ENCODE measurements at regions not wholly inside any gene's neighbourhood (a gene's known extent, or its start where the extent isn't known, plus 50 kb on each side); places are given as distances from the start of the nearest gene placed in this dataset.

- H3K27me3 Mint-ChIP-seq (ENCODE audit: low read depth), result no peaks in the 10 kb centered on the region
- no peak overlapping the region for H3K4me3 Mint-ChIP-seq
- H3K27ac Mint-ChIP-seq, result no peak overlapping the region
- H3K9me3 Mint-ChIP-seq, result peaks cover 0 to 2% of the 10 kb centered on the region in 2 donors
- DNase-seq (no peak), ATAC-seq (replicated peaks in 1 of 2) (no peak)
- no peaks in the 10 kb centered on the region for H3K4me1 Mint-ChIP-seq (ENCODE audit: low read depth)
- no peaks in the 10 kb centered on the region for H3K36me3 Mint-ChIP-seq (ENCODE audit: insufficient read depth in 2 of 2)
These were observed 64.8 kb upstream of the SOX5 start for GRCh38 chr12:24014240-24014639.

- Mint-ChIP-seq H3K27ac (no peak overlapping the region), H3K27me3 (ENCODE audit: low read depth) (no peaks in the 10 kb centered on the region), H3K4me1 (ENCODE audit: low read depth) (no peaks in the 10 kb centered on the region), H3K4me3 (no peak overlapping the region), H3K36me3 (ENCODE audit: insufficient read depth in 2 of 2) (no peaks in the 10 kb centered on the region), H3K9me3 (peaks cover 0 to 2% of the 10 kb centered on the region in 2 donors)
- ATAC-seq (replicated peaks in 1 of 2) (no peak), DNase-seq (no peak)
These were observed 63.1 kb upstream of the SOX5 start for GRCh38 chr12:24012528-24012927.

GRCh38 chr12:24011927-24012507 is 62.5 kb upstream of the SOX5 start:
- Mint-ChIP-seq H3K4me3 (no peak overlapping the region), H3K27ac (no peak overlapping the region), H3K27me3 (ENCODE audit: low read depth) (no peaks in the 10 kb centered on the region), H3K4me1 (ENCODE audit: low read depth) (no peaks in the 10 kb centered on the region), H3K36me3 (ENCODE audit: insufficient read depth in 2 of 2) (no peaks in the 10 kb centered on the region), H3K9me3 (peaks cover 0 to 2% of the 10 kb centered on the region in 2 donors)
- no peak for DNase-seq
- no peak for ATAC-seq (replicated peaks in 1 of 2)

GRCh38 chr12:24008166-24008565 is 58.7 kb upstream of the SOX5 start:
- Mint-ChIP-seq H3K4me1 (ENCODE audit: low read depth) (no peaks in the 10 kb centered on the region), H3K9me3 (no peaks in the 10 kb centered on the region), H3K27ac (no peak overlapping the region), H3K36me3 (ENCODE audit: insufficient read depth in 2 of 2) (no peaks in the 10 kb centered on the region), H3K4me3 (no peak overlapping the region), H3K27me3 (ENCODE audit: low read depth) (no peaks in the 10 kb centered on the region)
- ATAC-seq (replicated peaks in 1 of 2), result no peak
- no peak for DNase-seq

Measured in activated T-cell treated with anti-CD3 and anti-CD28 coated beads, Interleukin-2, amount 50 U/mL, for 72 hours (primary cell).